HepG2 (cell line): ENCODE measurements at regions not wholly inside any gene's neighbourhood (a gene's known extent, or its start where the extent isn't known, plus 50 kb on each side); places are given as distances from the start of the nearest gene placed in this dataset.

Experiments used
- CHD4 ChIP-seq: fragments of 200-600 bp; sonication (generic); IDR thresholded peaks from 2 replicates; pipeline ENCODE4 v1.7.0; 2017; ENCODE audit warnings: mild to moderate bottlenecking, low read length, borderline replicate concordance
- ZNF530 ChIP-seq: sonication (generic); formaldehyde crosslinking; IDR thresholded peaks from 2 replicates; pipeline ENCODE4 v1.5.0; 2020; ENCODE audit warnings: low read depth, mild to moderate bottlenecking, missing genetic modification reagents
- ZNF619 ChIP-seq: sonication (generic); formaldehyde crosslinking; IDR thresholded peaks from 2 replicates; pipeline ENCODE4 v1.4.0; 2020; ENCODE audit warnings: mild to moderate bottlenecking, missing genetic modification reagents

DNA sequence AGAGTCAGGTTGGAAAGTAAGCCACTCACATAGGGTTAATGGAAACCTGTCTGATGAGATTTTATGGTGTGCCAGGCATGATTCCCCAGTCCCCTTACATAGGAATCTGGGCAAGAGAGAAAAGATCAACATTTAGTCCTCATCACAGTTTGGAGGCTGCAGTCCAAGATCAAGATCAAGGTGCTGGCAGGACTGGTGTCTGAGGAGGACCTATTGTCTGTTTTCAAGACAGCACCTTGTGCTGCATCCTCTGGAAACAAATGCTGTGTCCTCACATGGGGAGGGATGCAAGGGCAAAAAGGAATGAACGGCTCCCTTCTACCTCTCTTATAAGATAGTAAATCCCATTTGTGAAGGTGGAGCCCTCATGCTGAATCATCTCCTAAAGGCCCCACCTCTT, 244.8 kb upstream of the GALNT17 start:
- TF ChIP-seq CHD4 = no peak
- no peak for TF ChIP-seq ZNF530
- TF ChIP-seq ZNF619 = no peak
